GM18519 (cell line): ENCODE measurements at regions not wholly inside any gene's neighbourhood (a gene's known extent, or its start where the extent isn't known, plus 50 kb on each side); places are given as distances from the start of the nearest gene placed in this dataset.

Experiments used
- ATAC-seq: cut with Tn5 transposase; IDR thresholded peaks from one replicate; pipeline ENCODE4 v1.9.1; 2021; ENCODE audit warnings: mild to moderate bottlenecking, moderate library complexity; ENCODE audit not compliant: unreplicated experiment, low FRiP score

DNA sequence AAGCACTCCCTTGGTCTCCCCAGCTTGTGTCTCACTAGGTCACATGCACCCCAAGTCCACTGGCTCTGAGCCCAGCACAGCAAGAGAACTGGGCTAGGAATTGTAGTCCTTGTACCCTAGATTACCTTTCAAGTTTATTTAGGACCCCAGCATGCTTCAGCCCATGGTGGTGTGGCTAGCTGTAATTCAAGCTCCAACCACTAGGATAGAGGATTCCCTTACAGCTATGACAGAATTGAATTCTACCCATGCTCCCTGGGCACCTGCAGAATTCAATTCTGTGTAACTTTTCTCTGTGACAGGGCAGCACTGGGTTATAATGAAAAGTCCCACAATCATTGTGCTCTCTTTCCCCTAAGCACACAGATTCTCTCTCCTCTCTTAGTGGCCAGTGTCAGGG lies 253.8 kb upstream of the DMD start:
- ATAC-seq = no peak

DNA sequence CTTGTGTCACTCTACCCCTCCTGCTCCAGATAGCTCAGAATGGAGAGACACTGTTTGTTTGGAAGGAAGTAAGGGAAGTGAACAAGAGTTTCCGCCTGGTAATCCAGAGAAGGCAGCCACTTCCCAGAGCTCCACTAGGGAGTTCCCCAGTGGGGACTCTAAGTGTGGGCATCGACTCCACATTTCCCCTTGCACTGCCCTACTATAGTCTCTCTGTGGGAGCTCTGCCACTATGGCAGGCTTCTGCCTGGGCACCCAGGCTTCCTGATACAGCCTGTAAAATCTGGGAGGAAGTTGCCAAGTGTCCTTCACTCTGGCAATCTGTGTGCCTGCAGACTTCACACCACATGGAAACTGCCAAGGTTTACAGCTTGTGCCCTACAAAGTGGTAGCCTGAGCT lies 245.8 kb upstream of the DMD start:
- ATAC-seq = no peak

DNA sequence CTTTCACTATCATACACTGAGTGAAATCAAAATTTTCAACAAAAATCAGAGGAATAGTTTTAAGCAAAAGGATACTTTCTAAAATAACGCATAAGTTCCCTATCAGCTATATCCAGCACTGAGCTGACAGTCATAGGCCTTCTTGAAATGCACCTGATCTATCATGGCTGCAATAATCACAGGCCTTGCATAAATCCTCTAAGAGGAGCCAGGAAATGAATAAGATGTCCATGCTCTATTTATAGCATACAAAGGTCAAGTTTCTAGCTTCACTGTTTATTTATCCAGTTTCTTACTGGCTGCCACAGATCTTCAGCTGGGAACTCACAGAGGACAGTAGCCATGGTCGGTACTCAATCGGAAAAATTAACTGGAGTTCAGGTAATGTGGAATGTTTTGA lies 235.9 kb upstream of the DMD start:
- no peak for ATAC-seq

DNA sequence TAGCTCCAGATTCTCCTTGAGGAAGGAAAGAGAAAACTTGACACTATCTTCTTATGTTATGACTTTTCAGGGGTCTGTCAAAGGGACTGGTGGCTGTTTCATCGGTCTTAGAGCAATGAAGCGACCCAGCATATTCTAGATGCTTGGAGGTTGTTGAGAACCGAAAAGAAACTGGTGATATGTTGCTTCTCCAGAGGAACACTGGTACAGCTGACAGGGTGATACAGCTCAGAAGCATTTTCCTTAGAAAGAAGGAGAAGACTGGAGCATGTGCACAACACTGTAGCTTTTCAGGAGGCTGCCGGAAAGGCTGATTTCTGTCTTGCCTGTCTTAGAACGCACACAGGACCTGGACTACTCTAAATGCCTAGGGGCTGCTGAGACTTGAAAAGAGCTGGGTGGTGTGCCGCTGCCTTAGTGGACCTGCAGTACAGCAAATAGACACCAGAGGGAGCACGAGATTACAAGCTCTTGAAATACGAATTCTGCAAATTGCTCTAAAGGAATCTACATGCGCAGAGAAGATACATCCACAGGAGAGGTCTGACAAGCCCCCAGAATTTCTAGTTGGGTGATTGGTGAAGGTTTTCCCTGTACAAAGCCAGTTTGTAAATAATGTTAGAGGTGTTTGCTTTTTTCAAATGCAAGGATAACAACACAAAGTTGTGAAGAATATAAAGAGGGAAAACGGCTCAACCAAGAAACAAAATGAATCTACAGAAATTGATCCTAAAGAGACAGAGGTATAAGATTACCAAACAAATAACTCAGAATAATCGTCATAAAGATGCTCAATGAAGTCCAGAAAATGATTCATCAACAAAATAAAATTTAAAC lies 223.1 kb upstream of the DMD start:
- ATAC-seq = peak; percentile 59

DNA sequence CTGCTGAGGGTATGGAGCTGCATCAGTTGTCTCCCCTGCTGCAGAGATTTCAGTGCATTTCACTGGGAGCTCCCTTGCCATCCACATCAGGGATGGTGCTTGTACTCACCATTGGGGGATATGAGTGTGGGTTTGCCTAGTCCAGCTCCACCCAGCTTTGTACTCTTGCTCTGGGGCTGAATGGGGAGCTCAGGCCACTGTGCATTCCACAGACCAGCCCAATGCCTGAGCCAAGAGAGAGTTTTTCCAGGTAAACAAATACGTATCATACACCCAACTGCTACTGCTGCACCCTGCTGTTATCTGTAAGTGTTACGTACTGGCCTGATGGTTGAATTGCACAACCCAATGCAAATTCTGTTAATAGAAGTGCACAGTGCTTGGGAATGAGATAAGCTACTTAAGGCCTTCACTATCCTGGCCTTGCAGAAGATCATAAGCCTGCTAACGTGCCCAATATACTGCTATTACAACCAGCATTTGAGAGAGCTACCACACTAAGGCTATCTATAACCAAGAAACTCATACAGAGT lies 205.0 kb upstream of the DMD start:
- no peak for ATAC-seq

DNA sequence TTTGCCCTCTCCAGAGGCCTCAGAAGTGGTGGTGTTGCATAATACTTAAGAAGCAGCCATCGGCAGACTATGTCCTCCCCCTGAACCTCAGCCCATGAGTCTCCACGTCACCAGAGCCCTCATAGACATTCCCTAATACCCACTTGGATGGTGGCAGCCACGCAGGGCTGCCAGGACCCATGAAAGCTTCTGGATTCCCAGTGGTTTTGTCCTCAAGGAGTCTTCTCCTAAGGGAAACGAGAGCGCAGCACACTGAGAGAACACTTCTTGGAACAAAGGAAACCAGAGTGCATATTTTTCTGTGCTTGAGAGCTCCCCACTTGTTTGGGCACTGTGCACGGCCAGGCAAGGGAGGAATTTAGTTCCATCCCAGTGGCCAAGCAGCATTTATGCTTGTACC lies 204.1 kb upstream of the DMD start:
- ATAC-seq = no peak

DNA sequence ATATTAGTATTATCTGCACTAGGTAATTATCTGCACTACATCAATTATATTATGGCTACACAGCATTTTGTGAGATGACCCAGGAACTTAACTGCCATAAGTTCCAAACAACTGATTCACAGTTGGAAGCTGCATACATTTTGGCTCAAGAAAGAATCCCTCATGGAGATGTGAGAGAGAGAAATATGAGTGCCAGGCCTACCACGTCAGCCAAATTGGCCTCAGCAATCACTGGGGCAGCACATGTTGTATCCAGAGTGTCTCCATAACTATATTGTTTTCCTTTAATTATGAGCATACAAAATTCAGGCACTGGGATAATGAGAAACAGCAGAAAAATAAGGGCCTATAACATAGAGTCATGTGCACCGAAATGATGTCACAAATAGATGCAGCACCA lies 174.2 kb upstream of the DMD start:
- no peak for ATAC-seq

DNA sequence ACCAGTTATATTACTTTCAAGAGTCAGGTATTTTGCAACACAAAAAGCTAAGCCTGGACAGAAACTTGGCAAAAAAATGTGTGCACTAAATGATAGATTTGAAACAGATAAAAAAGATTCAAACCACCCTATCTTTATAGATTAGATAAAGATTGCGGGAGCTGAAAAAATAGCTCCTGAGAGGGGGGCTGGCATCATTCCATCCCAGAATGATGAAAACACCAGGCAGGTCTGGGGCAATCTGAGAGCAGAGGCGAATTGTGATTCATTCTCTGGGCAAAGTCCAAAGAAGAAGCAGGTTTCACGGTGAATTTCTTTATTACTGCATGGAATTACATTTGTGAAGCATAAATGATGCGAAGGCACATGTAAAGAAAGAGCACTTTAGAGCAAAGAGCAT lies 168.5 kb upstream of the DMD start:
- no peak for ATAC-seq

DNA sequence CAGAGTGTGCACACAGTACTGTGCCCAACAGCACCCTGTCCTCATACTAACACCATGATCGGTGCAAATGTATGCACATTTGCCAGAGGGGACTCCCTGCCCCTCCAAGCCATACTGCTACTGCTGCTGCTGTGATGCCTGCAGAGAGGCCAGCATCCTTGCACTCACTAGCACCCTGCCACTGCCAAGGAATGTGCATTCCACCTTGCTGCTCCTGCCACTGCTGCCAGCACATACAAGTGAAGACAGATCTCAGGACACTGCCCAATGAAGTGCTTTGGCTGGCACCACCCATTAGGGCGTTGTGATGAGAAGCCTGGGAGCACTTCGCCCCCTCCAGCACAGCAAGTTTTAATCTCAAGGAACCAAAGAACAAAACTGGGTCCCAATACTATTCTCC lies 146.3 kb upstream of the DMD start:
- no peak for ATAC-seq

DNA sequence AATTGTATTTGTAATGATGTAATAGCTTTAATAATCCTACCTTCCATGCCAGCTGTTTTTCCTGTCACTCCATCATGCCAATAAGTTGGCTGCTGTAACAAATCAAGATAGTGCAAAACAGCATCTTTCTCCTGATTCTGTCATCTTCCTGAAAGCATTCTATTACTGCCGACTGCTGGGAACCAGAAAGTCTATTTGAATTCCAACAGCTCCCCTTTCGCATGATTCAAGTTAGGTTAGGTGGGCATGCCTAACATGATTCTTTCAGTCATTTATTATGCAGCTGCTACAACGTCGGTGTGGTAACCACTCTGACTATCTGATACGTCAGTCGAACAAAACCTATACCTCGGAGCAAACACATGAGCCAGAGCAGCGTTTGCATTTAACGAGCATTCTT lies 127.9 kb upstream of the DMD start:
- no peak for ATAC-seq

DNA sequence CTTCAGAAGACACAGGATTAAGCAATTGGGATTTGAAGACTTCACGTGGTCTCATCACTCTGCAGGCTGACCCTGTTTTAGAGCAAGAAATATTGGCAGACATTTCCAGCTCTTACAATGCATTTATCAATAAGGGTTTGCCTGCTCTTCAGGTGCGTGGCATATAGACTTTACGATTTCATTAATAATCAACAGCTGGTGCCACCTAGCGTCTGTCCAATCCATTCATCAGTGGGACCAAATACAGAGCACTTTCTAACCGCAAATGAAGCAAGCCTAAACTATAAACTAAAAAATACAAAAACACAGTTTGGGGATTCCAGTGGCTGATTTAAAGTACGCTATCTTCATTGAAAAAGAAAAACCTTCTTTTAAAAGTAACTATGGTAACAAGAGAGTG lies 125.4 kb upstream of the DMD start:
- ATAC-seq = no peak

DNA sequence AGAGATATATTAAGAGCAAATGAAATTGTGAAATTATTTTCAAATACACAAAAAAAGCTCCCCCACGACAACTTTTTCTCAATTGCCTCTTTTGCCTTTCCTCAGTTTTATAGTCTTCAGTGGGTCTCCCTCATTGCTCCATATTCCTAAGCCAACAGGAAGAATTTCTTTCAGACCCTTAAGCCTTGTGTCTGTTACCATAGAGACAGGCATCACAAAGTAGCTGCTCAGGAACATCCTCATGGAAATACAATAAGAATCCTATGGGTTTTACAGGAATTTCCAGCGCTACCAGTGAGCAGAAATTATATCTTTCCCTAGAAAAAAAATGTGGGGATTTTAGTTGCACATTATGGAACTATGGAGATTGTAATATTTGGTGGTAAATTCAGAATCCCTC lies 121.9 kb upstream of the DMD start:
- ATAC-seq = no peak

DNA sequence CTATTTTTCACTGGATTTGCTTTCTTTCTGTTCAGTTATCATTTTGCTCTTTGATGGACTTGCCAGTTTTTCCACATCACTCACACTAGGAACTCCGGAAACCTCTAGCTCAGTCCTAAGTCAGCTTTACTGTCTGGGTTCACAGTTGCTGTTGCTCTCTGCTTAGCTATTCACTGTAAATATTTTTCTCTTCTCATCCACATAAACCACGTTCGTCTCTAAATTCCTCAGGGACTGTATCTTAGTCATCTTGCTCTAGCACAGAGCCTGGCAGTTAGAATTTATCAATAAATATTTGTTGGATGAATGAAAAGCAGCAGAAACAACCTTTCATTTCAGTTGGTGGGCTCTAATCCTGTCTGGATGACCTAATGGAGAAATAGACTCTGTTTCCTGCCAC lies 119.4 kb upstream of the DMD start:
- ATAC-seq = no peak

DNA sequence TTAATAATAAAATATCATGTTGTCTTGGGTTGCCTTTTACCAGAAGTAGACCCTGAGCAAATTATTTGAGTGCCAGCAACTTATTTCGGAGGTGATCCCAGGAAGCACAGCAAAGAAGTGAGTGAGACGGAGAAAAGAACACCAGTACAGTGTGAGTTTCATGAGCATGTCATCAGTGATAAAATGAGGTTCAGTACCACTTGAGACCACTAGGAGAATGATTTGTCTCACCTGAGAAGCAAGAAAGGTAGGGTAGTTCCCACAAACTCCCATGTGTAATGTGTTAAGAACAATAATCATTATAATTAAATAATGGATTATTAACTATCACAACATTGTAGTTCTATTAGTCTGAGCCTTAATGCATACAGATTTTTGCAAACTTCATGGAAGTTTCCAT lies 112.8 kb upstream of the DMD start:
- no peak for ATAC-seq

DNA sequence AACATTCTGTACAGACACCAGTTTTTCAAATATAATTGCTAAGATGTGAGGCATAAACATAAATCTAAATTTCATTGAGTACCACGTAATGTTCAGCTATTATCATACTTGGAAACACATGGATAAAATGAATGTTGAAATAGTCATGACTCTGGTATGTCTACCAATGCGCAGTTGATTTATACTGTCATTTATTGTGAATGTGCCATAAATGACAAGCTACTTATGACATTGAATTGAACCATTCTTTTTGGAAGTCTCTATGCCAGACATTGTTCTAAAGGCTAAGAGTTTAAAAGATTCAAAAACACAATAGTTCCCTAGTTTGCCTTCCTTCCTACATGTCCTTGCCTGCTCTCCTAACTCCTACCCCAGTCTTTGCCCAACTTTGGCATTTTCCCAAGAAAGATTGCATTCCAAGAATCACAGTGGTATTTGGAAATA lies 96.6 kb upstream of the DMD start:
- no peak for ATAC-seq

DNA sequence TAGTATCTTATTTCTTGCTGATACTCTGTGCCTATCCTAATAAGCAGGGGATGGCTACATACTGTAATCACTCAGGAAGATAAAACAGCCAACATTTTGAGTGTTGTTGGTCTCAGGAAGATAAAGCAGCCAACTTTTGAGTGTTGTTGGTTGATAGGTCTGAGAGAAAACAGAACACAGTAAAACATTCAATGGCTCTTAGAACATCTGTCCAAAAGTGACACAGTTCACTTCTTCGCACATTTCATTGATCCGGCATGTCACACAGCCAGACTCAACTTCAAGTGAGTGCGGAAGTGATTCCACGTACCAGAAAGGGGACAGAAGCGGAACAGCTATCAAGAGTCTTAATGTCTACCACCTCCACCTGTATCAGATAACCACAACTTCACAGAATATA lies 87.3 kb upstream of the DMD start:
- ATAC-seq = no peak

DNA sequence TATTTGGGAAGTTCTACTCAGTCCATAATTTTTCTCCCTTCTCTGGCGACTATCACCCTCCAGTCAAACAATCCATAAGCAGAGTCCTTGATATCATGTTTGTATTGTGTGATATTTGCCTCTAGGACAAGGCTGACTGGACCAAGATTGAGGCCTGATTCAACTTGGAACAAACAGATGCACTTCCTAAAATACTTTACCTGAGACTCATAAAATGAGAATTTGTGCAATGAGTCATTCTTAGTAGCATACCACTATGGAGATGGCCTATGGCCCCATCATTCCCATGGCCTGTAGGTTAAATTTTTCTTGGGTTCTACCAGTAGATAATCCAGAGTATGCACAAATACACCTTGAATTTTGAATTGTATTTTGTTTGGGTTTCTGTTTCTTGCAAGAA lies 74.2 kb upstream of the DMD start:
- no peak for ATAC-seq

DNA sequence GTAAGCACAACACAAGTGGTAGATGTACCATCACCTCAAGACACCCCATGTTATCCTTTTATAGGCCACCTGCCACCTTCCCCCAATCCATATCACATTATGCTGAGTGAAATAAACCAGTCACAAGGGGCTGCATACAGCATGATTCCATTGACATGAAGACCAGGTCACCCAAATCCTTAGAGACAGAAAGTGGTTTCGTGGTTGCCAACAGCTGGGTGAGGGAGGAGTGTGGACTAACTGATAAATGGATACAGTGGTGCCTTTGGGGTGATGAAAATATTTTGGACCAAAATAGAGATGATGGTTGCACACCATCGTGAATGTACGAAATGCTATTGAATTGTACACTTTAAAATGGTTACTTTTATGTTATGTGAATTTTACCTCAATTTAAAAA lies 65.7 kb upstream of the DMD start:
- no peak for ATAC-seq

DNA sequence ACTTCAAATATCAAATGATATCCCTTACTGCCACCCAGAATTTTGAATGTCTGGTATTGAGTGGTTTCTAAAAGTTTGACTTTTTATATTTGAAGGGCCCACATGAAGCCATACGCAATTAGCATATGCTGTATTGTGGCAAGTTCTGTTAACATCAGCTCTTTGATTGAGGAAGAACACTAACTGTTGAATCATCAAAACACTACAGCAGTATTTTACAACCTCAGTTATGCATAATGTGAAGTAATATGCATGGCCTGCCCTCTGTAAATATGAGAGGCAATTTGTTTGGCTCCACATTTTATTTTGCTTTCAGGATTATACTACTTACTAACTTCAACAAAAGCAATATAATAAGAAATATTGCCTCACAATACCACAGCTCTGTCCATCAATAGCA lies 62.2 kb upstream of the DMD start:
- no peak for ATAC-seq

DNA sequence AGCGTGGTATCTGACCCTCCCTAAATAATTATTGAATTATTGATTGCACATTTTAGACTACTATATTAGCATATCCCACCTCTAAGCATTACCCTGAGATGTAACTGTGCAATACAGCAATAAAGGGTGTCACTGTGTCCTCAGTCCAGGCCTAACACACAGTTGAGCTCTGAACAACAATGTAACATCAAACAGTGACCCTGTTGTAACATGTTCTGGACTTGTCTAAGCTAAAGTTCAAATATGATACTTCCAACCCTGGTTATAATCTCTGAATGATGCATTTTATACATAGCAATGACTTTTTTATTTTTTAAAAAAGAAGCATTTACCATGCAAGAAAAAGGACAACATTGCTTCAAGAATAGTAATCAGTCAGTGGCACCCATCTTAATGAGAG lies 61.6 kb upstream of the DMD start:
- ATAC-seq = no peak
